ENCODE measurements at regions not wholly inside any gene's neighbourhood (a gene's known extent, or its start where the extent isn't known, plus 50 kb on each side); places are given as distances from the start of the nearest gene placed in this dataset.
"Not testable (repeated sequence)": the region's sequence is repeated elsewhere in the genome, so short reads cannot be mapped to it uniquely, and the experiment has no call there.

- peak; percentile 6 for DNase-seq
Observed at GRCh38 chr6:48389146-48390043, 278.4 kb upstream of the PTCHD4 start.

- DNase-seq: no peak
Observed at GRCh38 chr6:48388044-48388443, 277.0 kb upstream of the PTCHD4 start.

- DNase-seq: no peak
Observed at GRCh38 chr6:48378884-48379407, 267.9 kb upstream of the PTCHD4 start.

GRCh38 chr6:48377115-48377514 lies 266.1 kb upstream of the PTCHD4 start:
- DNase-seq: no peak

GRCh38 chr6:48371226-48371625 lies 260.2 kb upstream of the PTCHD4 start:
- DNase-seq: not testable (repeated sequence)

- DNase-seq: no peak
Observed at GRCh38 chr6:48369100-48369499, 258.1 kb upstream of the PTCHD4 start.

GRCh38 chr6:48325701-48326100 lies 214.7 kb upstream of the PTCHD4 start:
- no peak for DNase-seq

- DNase-seq: no peak
Observed at GRCh38 chr6:48318670-48319069, 207.7 kb upstream of the PTCHD4 start.

GRCh38 chr6:48315915-48316314 lies 204.9 kb upstream of the PTCHD4 start:
- no peak for DNase-seq

- no peak for DNase-seq
Observed at GRCh38 chr6:48315051-48315719, 204.2 kb upstream of the PTCHD4 start.

GRCh38 chr6:48311301-48311700 lies 200.3 kb upstream of the PTCHD4 start:
- DNase-seq: no peak

GRCh38 chr6:48307573-48307972 lies 196.6 kb upstream of the PTCHD4 start:
- DNase-seq: no peak

- DNase-seq: no peak
Observed at GRCh38 chr6:48290595-48290994, 179.6 kb upstream of the PTCHD4 start.

GRCh38 chr6:48289841-48290240 lies 178.8 kb upstream of the PTCHD4 start:
- DNase-seq: no peak

GRCh38 chr6:48281217-48281616 lies 170.2 kb upstream of the PTCHD4 start:
- DNase-seq: no peak

GRCh38 chr6:48280035-48280620 lies 169.1 kb upstream of the PTCHD4 start:
- DNase-seq: no peak

- no peak for DNase-seq
Observed at GRCh38 chr6:48278261-48278660, 167.3 kb upstream of the PTCHD4 start.

- no peak for DNase-seq
Observed at GRCh38 chr6:48272518-48272917, 161.5 kb upstream of the PTCHD4 start.

GRCh38 chr6:48255094-48255493 lies 144.1 kb upstream of the PTCHD4 start:
- DNase-seq: no peak

- DNase-seq: no peak
Observed at GRCh38 chr6:48249071-48249470, 138.1 kb upstream of the PTCHD4 start.

GRCh38 chr6:48243071-48243470 lies 132.1 kb upstream of the PTCHD4 start:
- DNase-seq: no peak

- no peak for DNase-seq
Observed at GRCh38 chr6:48240287-48240686, 129.3 kb upstream of the PTCHD4 start.

GRCh38 chr6:48236375-48236774 lies 125.4 kb upstream of the PTCHD4 start:
- no peak for DNase-seq

All from occipital lobe (tissue), 1 donor.